A673 (cell line): ENCODE measurements at regions not wholly inside any gene's neighbourhood (a gene's known extent, or its start where the extent isn't known, plus 50 kb on each side); places are given as distances from the start of the nearest gene placed in this dataset.

Source experiments
- EZH2 ChIP-seq: fragments of 200-600 bp; sonication (generic); IDR thresholded peaks from 2 replicates; pipeline ENCODE4 v1.6.1; 2017; ENCODE audit warnings: borderline replicate concordance, low read depth, mild to moderate bottlenecking, mixed read lengths, antibody characterized with exemption, low read length; ENCODE audit not compliant: poor library complexity, severe bottlenecking
- TF ChIP-seq, protein P1 (sequence below): fragments of 300-800, 200-600 bp; sonication (generic); conservative IDR thresholded peaks from 2 replicates; pipeline ENCODE4 v1.5.1; 2017; ENCODE audit warnings: low read depth, mild to moderate bottlenecking, antibody characterized with exemption, low read length, moderate library complexity, mixed read lengths

DNA sequence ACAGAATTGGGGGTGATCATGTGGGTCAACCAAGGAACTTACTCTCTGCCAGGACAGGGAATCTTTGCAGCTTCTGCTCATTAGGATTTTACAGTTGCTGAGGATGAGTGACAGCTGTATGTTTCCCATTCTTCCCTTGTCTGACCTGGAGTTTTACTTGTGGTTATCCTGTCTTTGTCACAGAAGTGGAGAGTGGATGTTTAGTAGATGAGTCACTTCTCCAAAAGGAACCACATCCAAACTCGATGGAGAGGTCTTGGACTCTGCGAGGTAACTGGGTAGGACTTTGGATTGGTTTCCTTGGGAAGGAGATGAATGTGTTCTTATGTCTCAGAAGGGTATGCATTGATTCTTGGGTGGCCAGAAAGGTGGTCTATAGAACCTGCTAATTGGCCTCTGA lies 53.8 kb upstream of the USP44 start:
- TF ChIP-seq, protein P1, sequence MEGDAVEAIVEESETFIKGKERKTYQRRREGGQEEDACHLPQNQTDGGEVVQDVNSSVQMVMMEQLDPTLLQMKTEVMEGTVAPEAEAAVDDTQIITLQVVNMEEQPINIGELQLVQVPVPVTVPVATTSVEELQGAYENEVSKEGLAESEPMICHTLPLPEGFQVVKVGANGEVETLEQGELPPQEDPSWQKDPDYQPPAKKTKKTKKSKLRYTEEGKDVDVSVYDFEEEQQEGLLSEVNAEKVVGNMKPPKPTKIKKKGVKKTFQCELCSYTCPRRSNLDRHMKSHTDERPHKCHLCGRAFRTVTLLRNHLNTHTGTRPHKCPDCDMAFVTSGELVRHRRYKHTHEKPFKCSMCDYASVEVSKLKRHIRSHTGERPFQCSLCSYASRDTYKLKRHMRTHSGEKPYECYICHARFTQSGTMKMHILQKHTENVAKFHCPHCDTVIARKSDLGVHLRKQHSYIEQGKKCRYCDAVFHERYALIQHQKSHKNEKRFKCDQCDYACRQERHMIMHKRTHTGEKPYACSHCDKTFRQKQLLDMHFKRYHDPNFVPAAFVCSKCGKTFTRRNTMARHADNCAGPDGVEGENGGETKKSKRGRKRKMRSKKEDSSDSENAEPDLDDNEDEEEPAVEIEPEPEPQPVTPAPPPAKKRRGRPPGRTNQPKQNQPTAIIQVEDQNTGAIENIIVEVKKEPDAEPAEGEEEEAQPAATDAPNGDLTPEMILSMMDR: no peak
- TF ChIP-seq EZH2: no peak
